Dendritic cell treated with granulocyte-macrophage colony-stimulating factor and Interleukin-4, amounts not matched to agents 40 ng/mL and 50 ng/mL, for 4 days (primary cell): ENCODE measurements at regions not wholly inside any gene's neighbourhood (a gene's known extent, or its start where the extent isn't known, plus 50 kb on each side); places are given as distances from the start of the nearest gene placed in this dataset.

ENCODE experiments used
- H3K27ac Mint-ChIP-seq: one replicate; pipeline ENCODE4 v1.8.0; 2022; ENCODE audit warnings: mild to moderate bottlenecking, mixed read lengths
- H3K27me3 Mint-ChIP-seq: one replicate; pipeline ENCODE4 v1.8.0; 2022; ENCODE audit warnings: mild to moderate bottlenecking, mixed read lengths
- H3K36me3 Mint-ChIP-seq: one replicate; pipeline ENCODE4 v1.8.0; 2022; ENCODE audit warnings: low read depth, mixed read lengths
- H3K4me1 Mint-ChIP-seq: one replicate; pipeline ENCODE4 v1.8.0; 2022; ENCODE audit warnings: low read depth, mixed read lengths
- H3K4me3 Mint-ChIP-seq: one replicate; pipeline ENCODE4 v1.8.0; 2022; ENCODE audit warnings: mild to moderate bottlenecking, moderate library complexity, mixed read lengths
- H3K9me3 Mint-ChIP-seq: one replicate; pipeline ENCODE4 v1.8.0; 2022; ENCODE audit warnings: mixed read lengths
- intact Hi-C: fragments of 100-400 bp; cut with micrococcal nuclease; formaldehyde crosslinking; loops from one replicate; pipeline ENCODE4 v1.15.0; 2022

GRCh38 chr6:142692942-142693341 lies 252.0 kb downstream of the HIVEP2 start:
- no peaks in the 10 kb centered on the region for H3K36me3 Mint-ChIP-seq
- intact Hi-C loops, result loop anchor here (1.0 to 2.0 kb wide), 2 partner anchors 334 to 734 kb away; no protein-coding TSS in a partner anchor
- no peaks in the 10 kb centered on the region for H3K9me3 Mint-ChIP-seq
- H3K4me1 Mint-ChIP-seq, result peaks cover 33% of the 10 kb centered on the region
- H3K27me3 Mint-ChIP-seq, result peaks cover 7% of the 10 kb centered on the region
- H3K27ac Mint-ChIP-seq, result no peak overlapping the region
- H3K4me3 Mint-ChIP-seq, result no peak overlapping the region

GRCh38 chr6:142693441-142693840 lies 251.5 kb downstream of the HIVEP2 start:
- Mint-ChIP-seq H3K4me3 (no peak overlapping the region), H3K4me1 (peaks cover 34% of the 10 kb centered on the region), H3K27ac (no peak overlapping the region), H3K36me3 (no peaks in the 10 kb centered on the region), H3K9me3 (no peaks in the 10 kb centered on the region), H3K27me3 (peaks cover 7% of the 10 kb centered on the region)
- intact Hi-C loops, result loop anchor here (1.0 to 2.0 kb wide), 2 partner anchors 333 to 734 kb away; no protein-coding TSS in a partner anchor

GRCh38 chr6:142694054-142694453 lies 250.9 kb downstream of the HIVEP2 start:
- Mint-ChIP-seq H3K36me3 (no peaks in the 10 kb centered on the region), H3K4me1 (peaks cover 37% of the 10 kb centered on the region), H3K27me3 (peaks cover 9% of the 10 kb centered on the region), H3K27ac (no peak overlapping the region), H3K4me3 (no peak overlapping the region), H3K9me3 (no peaks in the 10 kb centered on the region)
- intact Hi-C loops, result no loop called here

GRCh38 chr6:142695016-142695415 lies 250.0 kb downstream of the HIVEP2 start:
- H3K9me3 Mint-ChIP-seq, result no peaks in the 10 kb centered on the region
- no peak overlapping the region for H3K4me3 Mint-ChIP-seq
- H3K4me1 Mint-ChIP-seq, result peaks cover 44% of the 10 kb centered on the region
- no peaks in the 10 kb centered on the region for H3K36me3 Mint-ChIP-seq
- intact Hi-C loops, result no loop called here
- peaks cover 12% of the 10 kb centered on the region for H3K27me3 Mint-ChIP-seq
- H3K27ac Mint-ChIP-seq, result no peak overlapping the region

GRCh38 chr6:142696123-142697000 lies 248.6 kb downstream of the HIVEP2 start:
- Mint-ChIP-seq H3K27me3 (peaks cover 12% of the 10 kb centered on the region), H3K9me3 (no peaks in the 10 kb centered on the region), H3K4me3 (no peak overlapping the region), H3K36me3 (no peaks in the 10 kb centered on the region), H3K27ac (no peak overlapping the region), H3K4me1 (peaks cover 53% of the 10 kb centered on the region)
- intact Hi-C loops, result no loop called here

- Mint-ChIP-seq H3K27ac (no peak overlapping the region), H3K9me3 (no peaks in the 10 kb centered on the region), H3K27me3 (peaks cover 12% of the 10 kb centered on the region), H3K36me3 (no peaks in the 10 kb centered on the region), H3K4me3 (no peak overlapping the region), H3K4me1 (peaks cover 53% of the 10 kb centered on the region)
- intact Hi-C loops, result no loop called here
Measured at GRCh38 chr6:142697001-142697335, 248.0 kb downstream of the HIVEP2 start.

GRCh38 chr6:142697922-142698321 lies 247.1 kb downstream of the HIVEP2 start:
- Mint-ChIP-seq H3K4me1 (peaks cover 60% of the 10 kb centered on the region), H3K27me3 (peaks cover 12% of the 10 kb centered on the region), H3K27ac (no peak overlapping the region), H3K9me3 (no peaks in the 10 kb centered on the region), H3K4me3 (no peak overlapping the region), H3K36me3 (no peaks in the 10 kb centered on the region)
- intact Hi-C loops, result no loop called here

- Mint-ChIP-seq H3K4me1 (peaks cover 65% of the 10 kb centered on the region), H3K27me3 (peaks cover 15% of the 10 kb centered on the region), H3K36me3 (no peaks in the 10 kb centered on the region), H3K27ac (peak overlapping the region; percentile 28), H3K9me3 (no peaks in the 10 kb centered on the region), H3K4me3 (no peak overlapping the region)
- intact Hi-C loops, result no loop called here
Measured at GRCh38 chr6:142698751-142699150, 246.2 kb downstream of the HIVEP2 start.

- Mint-ChIP-seq H3K36me3 (no peaks in the 10 kb centered on the region), H3K4me1 (peaks cover 63% of the 10 kb centered on the region), H3K9me3 (no peaks in the 10 kb centered on the region), H3K4me3 (no peak overlapping the region), H3K27ac (peak overlapping the region; percentile 28), H3K27me3 (peaks cover 14% of the 10 kb centered on the region)
- intact Hi-C loops, result no loop called here
Measured at GRCh38 chr6:142699391-142699790, 245.6 kb downstream of the HIVEP2 start.

GRCh38 chr6:142700032-142700431 lies 244.9 kb downstream of the HIVEP2 start:
- no peak overlapping the region for H3K4me3 Mint-ChIP-seq

GRCh38 chr6:142700671-142701312 lies 244.2 kb downstream of the HIVEP2 start:
- peaks cover 66% of the 10 kb centered on the region for H3K4me1 Mint-ChIP-seq

More at GRCh38 chr6:142700032-142700431, 244.9 kb downstream of the HIVEP2 start:
- no peaks in the 10 kb centered on the region for H3K9me3 Mint-ChIP-seq
- no peaks in the 10 kb centered on the region for H3K36me3 Mint-ChIP-seq
- peaks cover 59% of the 10 kb centered on the region for H3K4me1 Mint-ChIP-seq
- H3K27me3 Mint-ChIP-seq, result peaks cover 13% of the 10 kb centered on the region
- H3K27ac Mint-ChIP-seq, result no peak overlapping the region
- intact Hi-C loops, result loop anchor here (5.0 kb wide), 1 partner anchor 247 kb away; the partner anchor contains the start of gene HIVEP2

More at GRCh38 chr6:142700671-142701312, 244.2 kb downstream of the HIVEP2 start:
- Mint-ChIP-seq H3K36me3 (no peaks in the 10 kb centered on the region), H3K27me3 (peaks cover 10% of the 10 kb centered on the region), H3K9me3 (no peaks in the 10 kb centered on the region), H3K4me3 (no peak overlapping the region), H3K27ac (no peak overlapping the region)
- intact Hi-C loops, result loop anchor here (5.0 kb wide), 1 partner anchor 247 kb away; the partner anchor contains the start of gene HIVEP2
